ENCODE measurements at regions not wholly inside any gene's neighbourhood (a gene's known extent, or its start where the extent isn't known, plus 50 kb on each side); places are given as distances from the start of the nearest gene placed in this dataset.

- Histone ChIP-seq H3K27ac (no peak overlapping the region), H3K27me3 (peaks cover 0 to 11% (median 0%) of the 10 kb centered on the region in 7 donors), H3K4me1 (peaks cover 0 to 22% (median 5%) of the 10 kb centered on the region in 9 donors), H3K4me3 (no peak overlapping the region), H3K9me3 (peaks cover 0 to 25% (median 11%) of the 10 kb centered on the region in 11 donors), H3K36me3 (no peaks in the 10 kb centered on the region)
- ATAC-seq (no peak), DNase-seq (no peak)
- no peak for TF ChIP-seq CTCF (IDR thresholded peaks at IDR 0.05)
- intact Hi-C loops (cut with DNase I), result loop anchor here in 4 of 10 donors (10.0 kb wide), 3 partner anchors 398 to 508 kb away; no protein-coding TSS in a partner anchor
These were observed 51.1 kb upstream of the SYPL1 start for GRCh38 chr7:106163257-106163656.
